Hepatocyte (in vitro differentiated cells): ENCODE measurements at regions not wholly inside any gene's neighbourhood (a gene's known extent, or its start where the extent isn't known, plus 50 kb on each side); places are given as distances from the start of the nearest gene placed in this dataset.

ENCODE experiments used
- DNase-seq: peaks from one replicate; pipeline ENCODE4 v3.0.0-alpha.2; 2016; ENCODE audit warnings: low spot score
- H2AFZ ChIP-seq: fragments of 200-600 bp; sonication (generic); 2 replicates; pipeline ENCODE4 v1.6.0; 2016; ENCODE audit warnings: antibody characterized with exemption, mild to moderate bottlenecking
- H3K27ac ChIP-seq: fragments of 200-600 bp; sonication (generic); 2 replicates; pipeline ENCODE4 v1.5.1; 2016; ENCODE audit warnings: mild to moderate bottlenecking
- H3K27me3 ChIP-seq: fragments of 200-600 bp; sonication (generic); 2 replicates; pipeline ENCODE4 v1.6.1; 2016
- H3K36me3 ChIP-seq: fragments of 200-600 bp; sonication (generic); replicated peaks from 2 replicates; pipeline ENCODE4 v1.5.1; 2016; ENCODE audit warnings: low read depth; ENCODE audit not compliant: insufficient read depth
- H3K4me1 ChIP-seq: fragments of 200-600 bp; sonication (generic); 2 replicates; pipeline ENCODE4 v1.5.1; 2016; ENCODE audit warnings: mild to moderate bottlenecking, moderate library complexity; ENCODE audit not compliant: insufficient read depth
- H3K4me2 ChIP-seq: fragments of 200-600 bp; sonication (generic); 2 replicates; pipeline ENCODE4 v1.6.0; 2016
- H3K4me3 ChIP-seq: fragments of 200-600 bp; sonication (generic); 2 replicates; pipeline ENCODE4 v1.5.1; 2016; ENCODE audit warnings: mild to moderate bottlenecking
- H3K79me2 ChIP-seq: fragments of 200-600 bp; sonication (generic); 2 replicates; pipeline ENCODE4 v1.6.0; 2017; ENCODE audit warnings: mild to moderate bottlenecking
- H3K9me2 ChIP-seq: fragments of 200-600 bp; sonication (generic); replicated peaks from 2 replicates; pipeline ENCODE4 v1.6.0; 2017; ENCODE audit warnings: mild to moderate bottlenecking; ENCODE audit not compliant: insufficient read depth
- H3K9me3 ChIP-seq: fragments of 200-600 bp; sonication (generic); 2 replicates; pipeline ENCODE4 v1.5.1; 2016; ENCODE audit warnings: low read depth, mild to moderate bottlenecking
- H4K20me1 ChIP-seq: fragments of 200-600 bp; sonication (generic); 2 replicates; pipeline ENCODE4 v1.6.0; 2016; ENCODE audit warnings: mild to moderate bottlenecking; ENCODE audit not compliant: insufficient read depth, poor library complexity, severe bottlenecking
- EZH2 ChIP-seq: fragments of 200-600 bp; sonication (generic); IDR thresholded peaks from 2 replicates; pipeline ENCODE4 v1.6.1; 2016; ENCODE audit warnings: antibody characterized with exemption, mild to moderate bottlenecking, borderline replicate concordance
- EZH2phosphoT487 ChIP-seq: fragments of 200-600 bp; sonication (generic); IDR thresholded peaks from one replicate; pipeline ENCODE4 v1.6.1; 2018; ENCODE audit warnings: antibody characterized with exemption, mild to moderate bottlenecking, low read depth, moderate library complexity; ENCODE audit not compliant: unreplicated experiment, severe bottlenecking
- WGBS: methylation state at CpG from one replicate; pipeline ENCODE4 v1.1.6; 2016; ENCODE audit warnings: low lambda C conversion rate; ENCODE audit errors: missing lambda C conversion rate; 5-methylcytosine and 5-hydroxymethylcytosine counted together
- TF ChIP-seq, protein P1 (sequence below): fragments of 200-600 bp; sonication (generic); IDR thresholded peaks from 2 replicates; pipeline ENCODE4 v1.5.1; 2016; ENCODE audit warnings: antibody characterized with exemption, mild to moderate bottlenecking; ENCODE audit not compliant: poor library complexity

DNA sequence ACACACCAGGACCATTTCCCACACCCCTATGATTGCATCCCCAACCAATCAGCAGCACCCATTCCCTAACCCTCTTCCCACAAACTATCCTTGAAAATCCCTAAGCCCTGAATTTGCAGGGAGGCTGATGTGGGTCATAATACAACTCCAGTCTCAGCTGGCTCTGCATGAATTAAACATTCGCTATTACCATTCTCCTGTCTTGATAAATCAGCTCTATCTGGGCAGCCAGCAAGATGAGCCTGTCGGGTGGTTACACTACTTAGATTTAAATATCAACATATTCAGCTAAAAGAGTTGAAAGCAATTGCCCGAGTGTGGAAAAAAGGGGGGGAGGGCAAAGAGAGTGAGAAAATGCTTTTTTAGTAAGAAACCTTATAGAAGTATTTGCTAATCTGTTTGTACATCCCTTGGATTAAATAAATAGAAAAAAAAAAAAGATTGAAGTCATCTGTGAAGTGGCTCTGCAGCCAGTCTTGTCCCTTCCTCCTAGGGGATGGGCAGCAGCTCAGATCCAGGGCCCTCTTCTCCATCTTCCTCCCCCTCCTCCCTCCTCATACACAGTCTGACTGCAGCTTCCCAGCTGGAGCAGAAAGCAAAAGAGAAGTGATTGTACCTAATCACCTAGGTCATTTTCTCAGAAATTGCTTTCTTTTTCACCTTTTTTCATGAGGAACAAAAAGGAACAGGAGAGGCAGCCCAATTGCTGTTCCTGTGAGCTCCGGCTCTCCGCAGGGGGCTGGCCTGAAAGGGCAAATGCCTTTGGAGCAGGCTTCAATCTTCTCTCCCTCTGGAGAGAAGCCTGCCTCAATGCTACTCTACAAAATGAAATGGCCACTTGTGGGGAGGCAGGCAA is 356.6 kb upstream of the SULF2 start:
- Histone ChIP-seq H3K9me2 (no peaks in the 10 kb centered on the region), H3K79me2 (no peaks in the 10 kb centered on the region), H3K4me2 (no peak overlapping the region), H3K4me3 (no peak overlapping the region), H3K27ac (no peak overlapping the region), H3K36me3 (no peaks in the 10 kb centered on the region), H4K20me1 (no peaks in the 10 kb centered on the region), H3K4me1 (no peaks in the 10 kb centered on the region), H3K27me3 (no peaks in the 10 kb centered on the region), H2AFZ (no peak overlapping the region), H3K9me3 (no peaks in the 10 kb centered on the region)
- no peak for TF ChIP-seq EZH2phosphoT487
- TF ChIP-seq, protein P1, sequence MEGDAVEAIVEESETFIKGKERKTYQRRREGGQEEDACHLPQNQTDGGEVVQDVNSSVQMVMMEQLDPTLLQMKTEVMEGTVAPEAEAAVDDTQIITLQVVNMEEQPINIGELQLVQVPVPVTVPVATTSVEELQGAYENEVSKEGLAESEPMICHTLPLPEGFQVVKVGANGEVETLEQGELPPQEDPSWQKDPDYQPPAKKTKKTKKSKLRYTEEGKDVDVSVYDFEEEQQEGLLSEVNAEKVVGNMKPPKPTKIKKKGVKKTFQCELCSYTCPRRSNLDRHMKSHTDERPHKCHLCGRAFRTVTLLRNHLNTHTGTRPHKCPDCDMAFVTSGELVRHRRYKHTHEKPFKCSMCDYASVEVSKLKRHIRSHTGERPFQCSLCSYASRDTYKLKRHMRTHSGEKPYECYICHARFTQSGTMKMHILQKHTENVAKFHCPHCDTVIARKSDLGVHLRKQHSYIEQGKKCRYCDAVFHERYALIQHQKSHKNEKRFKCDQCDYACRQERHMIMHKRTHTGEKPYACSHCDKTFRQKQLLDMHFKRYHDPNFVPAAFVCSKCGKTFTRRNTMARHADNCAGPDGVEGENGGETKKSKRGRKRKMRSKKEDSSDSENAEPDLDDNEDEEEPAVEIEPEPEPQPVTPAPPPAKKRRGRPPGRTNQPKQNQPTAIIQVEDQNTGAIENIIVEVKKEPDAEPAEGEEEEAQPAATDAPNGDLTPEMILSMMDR: no peak
- no peak for TF ChIP-seq EZH2
- DNase-seq: no peak
- 85% methylated on average over 5 of the region's 5 CpGs for WGBS

DNA sequence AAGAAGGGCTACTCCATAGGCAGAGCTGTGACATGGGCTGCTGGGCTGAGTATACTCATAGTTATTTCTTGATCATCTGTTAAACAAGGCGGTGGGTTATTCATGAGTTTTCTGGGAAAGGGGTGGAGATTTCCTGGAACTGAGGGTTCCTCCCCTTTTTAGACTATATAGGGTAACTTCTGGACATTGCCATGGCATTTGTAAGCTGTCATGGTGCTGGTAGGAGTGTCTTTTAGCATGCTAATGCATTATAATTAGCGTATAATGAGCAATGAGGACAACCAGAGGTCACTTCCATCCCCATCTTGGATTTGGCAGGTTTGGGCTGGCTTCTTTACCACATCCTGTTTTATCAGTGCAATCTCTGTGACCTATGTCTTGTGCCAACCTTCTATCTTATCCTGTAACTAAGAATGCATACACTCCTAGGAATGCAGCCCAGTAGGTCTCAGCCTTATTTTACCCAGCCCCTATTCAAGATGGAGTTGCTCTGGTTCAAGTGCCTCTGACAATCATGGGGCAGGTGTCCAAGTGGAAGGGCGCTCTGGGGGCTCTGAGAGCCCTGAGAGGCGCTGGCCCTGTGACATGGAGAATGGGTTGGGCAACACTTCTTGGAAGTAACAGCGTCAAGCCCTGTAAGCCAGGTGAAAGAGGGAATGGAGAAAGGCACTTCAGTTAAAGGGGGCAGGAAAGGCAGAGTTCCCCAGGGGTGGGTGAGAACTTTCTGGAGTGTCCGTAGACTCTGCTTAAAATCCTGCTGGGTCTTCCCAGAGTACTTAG is 354.2 kb upstream of the SULF2 start:
- no peak for DNase-seq
- H3K9me2 ChIP-seq: no peaks in the 10 kb centered on the region

DNA sequence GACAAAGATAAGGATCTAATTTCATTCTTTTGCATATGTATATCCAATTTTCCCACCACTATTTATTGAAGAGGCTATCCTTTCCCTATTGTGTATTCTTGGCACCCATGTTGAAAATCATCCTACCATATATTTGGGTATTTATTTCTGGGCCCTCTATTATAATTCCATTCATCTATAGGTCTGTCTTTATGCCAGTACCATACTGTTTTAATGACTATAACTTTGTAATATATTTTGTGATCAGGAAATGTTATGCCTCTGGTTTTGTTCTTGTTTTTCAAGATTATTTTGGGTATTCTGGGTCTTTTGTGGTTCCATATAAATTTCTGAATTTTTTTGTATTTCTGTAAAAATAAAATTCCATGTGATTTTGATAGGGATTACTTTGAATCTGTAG is 347.6 kb upstream of the SULF2 start:
- Histone ChIP-seq H3K4me3 (no peak overlapping the region), H3K79me2 (no peaks in the 10 kb centered on the region), H3K36me3 (no peaks in the 10 kb centered on the region), H3K27ac (no peak overlapping the region), H3K9me2 (no peaks in the 10 kb centered on the region), H3K4me1 (no peaks in the 10 kb centered on the region), H4K20me1 (no peaks in the 10 kb centered on the region), H2AFZ (no peak overlapping the region), H3K27me3 (no peaks in the 10 kb centered on the region), H3K9me3 (peaks cover 6% of the 10 kb centered on the region), H3K4me2 (no peak overlapping the region)
- no peak for TF ChIP-seq EZH2
- TF ChIP-seq EZH2phosphoT487: no peak
- TF ChIP-seq, protein P1: no peak
- DNase-seq: no peak

More for the DNA sequence above, 354.2 kb upstream of the SULF2 start:
- Histone ChIP-seq H3K4me1 (no peaks in the 10 kb centered on the region), H4K20me1 (no peaks in the 10 kb centered on the region), H2AFZ (no peak overlapping the region), H3K9me3 (no peaks in the 10 kb centered on the region), H3K4me2 (no peak overlapping the region), H3K4me3 (no peak overlapping the region), H3K36me3 (no peaks in the 10 kb centered on the region), H3K79me2 (no peaks in the 10 kb centered on the region), H3K27me3 (no peaks in the 10 kb centered on the region), H3K27ac (no peak overlapping the region)
- TF ChIP-seq, protein P1: no peak
- TF ChIP-seq EZH2phosphoT487: no peak
- no peak for TF ChIP-seq EZH2
- 96% methylated on average over 6 of the region's 6 CpGs for WGBS
